H1 (cell line): ENCODE measurements at regions not wholly inside any gene's neighbourhood (a gene's known extent, or its start where the extent isn't known, plus 50 kb on each side); places are given as distances from the start of the nearest gene placed in this dataset.

Experiments
- CTCF ChIA-PET: fragments of 300-600 bp; sonication (Branson Sonifier 250); formaldehyde crosslinking; loops from one replicate; lab custom pipeline; 2021; ENCODE audit not compliant: partially characterized antibody; lab: Charles Lee
- POLR2A ChIA-PET: fragments of 300-600 bp; sonication (Branson Sonifier 250); formaldehyde crosslinking; loops from one replicate; lab custom pipeline; 2021; ENCODE audit warnings: inconsistent platforms; ENCODE audit not compliant: partially characterized antibody; lab: Charles Lee
- DNase-seq, 2 experiments: peaks; one replicate each; pipeline versions ENCODE4 v3.0.0 to v3.0.0-alpha.2; 2010 to 2022; ENCODE audit warnings: low spot score in 2 of 2, low read depth in 1 of 2, mixed read lengths in 1 of 2
- FAIRE-seq: peaks from 2 replicates; lab custom pipeline; 2011; peaks lifted over from hg19 to GRCh38; lab: Jason Lieb, UNC
- H2AFZ ChIP-seq: 2 replicates; pipeline ENCODE4 v1.8.1; 2012; ENCODE audit warnings: low read length, inconsistent platforms
- H2AK5ac ChIP-seq: 2 replicates; pipeline ENCODE4 v1.6.1; 2013; ENCODE audit warnings: low read depth, low read length
- H2BK120ac ChIP-seq: replicated peaks from 2 replicates; pipeline ENCODE3; 2013; ENCODE audit warnings: low read depth, low read length, inconsistent platforms
- H2BK12ac ChIP-seq: 2 replicates; pipeline ENCODE4 v1.6.1; 2013; ENCODE audit warnings: low read depth, low read length
- H2BK15ac ChIP-seq: 2 replicates; pipeline ENCODE4 v1.6.1; 2013; ENCODE audit warnings: low read length
- H2BK20ac ChIP-seq: 2 replicates; pipeline ENCODE4 v1.6.1; 2013; ENCODE audit warnings: low read length
- H2BK5ac ChIP-seq: 2 replicates; pipeline ENCODE4 v1.6.1; 2013; ENCODE audit warnings: low read depth, low read length
- H3K14ac ChIP-seq: 2 replicates; pipeline ENCODE4 v1.6.1; 2013; ENCODE audit warnings: inconsistent platforms; ENCODE audit not compliant: insufficient read length
- H3K18ac ChIP-seq: 2 replicates; pipeline ENCODE4 v1.6.1; 2013; ENCODE audit warnings: low read length; ENCODE audit errors: extremely low read depth
- H3K23ac ChIP-seq: 2 replicates; pipeline ENCODE4 v1.6.1; 2013; ENCODE audit warnings: inconsistent platforms; ENCODE audit not compliant: insufficient read length
- H3K23me2 ChIP-seq: 2 replicates; pipeline ENCODE4 v1.6.1; 2013; ENCODE audit warnings: low read depth, low read length
- H3K27ac ChIP-seq: 2 replicates; pipeline ENCODE4 v1.6.1; 2011; ENCODE audit warnings: low read depth, low read length, inconsistent platforms
- H3K27me3 ChIP-seq, 4 experiments: replicated peaks in 1 of 4; 1 replicate in 1 of 4; 2 replicates in 3 of 4; pipeline versions ENCODE4 v1.6.1 to v1.8.1; 2011 to 2013; ENCODE audit warnings: low read length in 3 of 4, mild to moderate bottlenecking in 3 of 4, inconsistent platforms in 2 of 4, mixed read lengths in 2 of 4, moderate library complexity in 1 of 4; ENCODE audit not compliant: control insufficient read depth in 3 of 4, insufficient read depth in 3 of 4; ENCODE audit errors: extremely low read depth in 1 of 4
- H3K36me3 ChIP-seq, 4 experiments: 2 replicates each; pipeline versions ENCODE4 v1.6.1 to v1.8.1; 2011 to 2013; ENCODE audit warnings: mild to moderate bottlenecking in 4 of 4, low read length in 3 of 4, moderate library complexity in 2 of 4, control low read depth in 1 of 4, inconsistent platforms in 1 of 4; ENCODE audit not compliant: insufficient read depth in 4 of 4, control insufficient read depth in 2 of 4
- H3K4ac ChIP-seq: replicated peaks from 2 replicates; pipeline ENCODE3; 2013; ENCODE audit warnings: low read length, low read depth, mixed read lengths, inconsistent platforms; ENCODE audit not compliant: insufficient read length
- H3K4me1 ChIP-seq, 4 experiments: replicated peaks in 1 of 4; 1 replicate in 1 of 4; 2 replicates in 3 of 4; pipeline versions ENCODE4 v1.6.1 to v1.8.1; 2011 to 2013; ENCODE audit warnings: low read length in 3 of 4, inconsistent platforms in 2 of 4, mixed read lengths in 1 of 4; ENCODE audit not compliant: insufficient read depth in 4 of 4, control insufficient read depth in 3 of 4
- H3K4me2 ChIP-seq, 2 experiments: 2 replicates each; pipeline versions ENCODE4 v1.6.1 to v1.8.1; 2011 to 2013; ENCODE audit warnings: low read depth in 2 of 2, low read length in 2 of 2, control low read depth in 1 of 2, inconsistent platforms in 1 of 2, mild to moderate bottlenecking in 1 of 2; ENCODE audit not compliant: insufficient read depth in 1 of 2
- H3K4me3 ChIP-seq, 4 experiments: fragments of 200-600, 300-600 bp in 1 of 4; sonication (generic), shearing (Covaris generic), sonication (Bioruptor Twin) in 1 of 4; 2 replicates each; pipeline versions ENCODE4 v1.5.1 to v1.8.1; 2011 to 2016; ENCODE audit warnings: low read length in 4 of 4, low read depth in 3 of 4, control low read depth in 2 of 4, inconsistent platforms in 2 of 4, mild to moderate bottlenecking in 2 of 4, mixed read lengths in 1 of 4, moderate library complexity in 1 of 4; ENCODE audit not compliant: insufficient read depth in 2 of 4; ENCODE audit errors: extremely low read depth in 1 of 4
- H3K56ac ChIP-seq: replicated peaks from 2 replicates; pipeline ENCODE3; 2013; ENCODE audit warnings: low read depth, mild to moderate bottlenecking, mixed read lengths, low read length, inconsistent platforms; ENCODE audit not compliant: insufficient read length
- H3K79me1 ChIP-seq: 2 replicates; pipeline ENCODE4 v1.6.1; 2013; ENCODE audit warnings: low read depth, low read length, control low read depth
- H3K79me2 ChIP-seq, 2 experiments: 2 replicates each; pipeline versions ENCODE4 v1.6.1 to v1.8.1; 2012 to 2013; ENCODE audit warnings: low read length in 2 of 2, mild to moderate bottlenecking in 2 of 2, inconsistent platforms in 1 of 2; ENCODE audit not compliant: insufficient read depth in 2 of 2, control insufficient read depth in 1 of 2
- H3K9ac ChIP-seq, 4 experiments: replicated peaks in 1 of 4; 1 replicate in 1 of 4; 2 replicates in 3 of 4; pipeline versions ENCODE4 v1.6.1 to v1.8.1; 2011 to 2013; ENCODE audit warnings: low read depth in 3 of 4, low read length in 3 of 4, control low read depth in 2 of 4, mild to moderate bottlenecking in 2 of 4, moderate library complexity in 2 of 4, inconsistent platforms in 1 of 4; ENCODE audit errors: extremely low read depth in 1 of 4
- H3K9me3 ChIP-seq, 2 experiments: 2 replicates each; pipeline versions ENCODE4 v1.6.1 to v1.8.1; 2012 to 2013; ENCODE audit warnings: mild to moderate bottlenecking in 2 of 2, moderate library complexity in 2 of 2, control low read depth in 1 of 2, inconsistent platforms in 1 of 2, low read depth in 1 of 2, low read length in 1 of 2, mixed read lengths in 1 of 2; ENCODE audit not compliant: insufficient read depth in 2 of 2
- H4K20me1 ChIP-seq, 2 experiments: replicated peaks in 1 of 2; 2 replicates each; pipeline versions ENCODE3 to v1.8.1; 2011 to 2013; ENCODE audit warnings: inconsistent platforms in 2 of 2, low read length in 2 of 2, mild to moderate bottlenecking in 1 of 2; ENCODE audit not compliant: insufficient read depth in 2 of 2, control insufficient read depth in 1 of 2
- H4K5ac ChIP-seq: 2 replicates; pipeline ENCODE4 v1.6.1; 2013; ENCODE audit warnings: low read length, low read depth, mixed read lengths, inconsistent platforms; ENCODE audit not compliant: insufficient read length
- H4K8ac ChIP-seq: 2 replicates; pipeline ENCODE4 v1.8.0; 2013; ENCODE audit warnings: mild to moderate bottlenecking, moderate library complexity, low read length, inconsistent platforms; ENCODE audit not compliant: insufficient read depth; ENCODE audit errors: extremely low read depth
- H4K91ac ChIP-seq: replicated peaks from 2 replicates; pipeline ENCODE3; 2013; ENCODE audit warnings: low read length, mixed read lengths, inconsistent platforms; ENCODE audit not compliant: insufficient read length
- SAP30 ChIP-seq: fragments of 300-600 bp; sonication (generic); IDR thresholded peaks from 2 replicates; pipeline ENCODE4 v1.7.1; 2012; ENCODE audit warnings: low read length, moderate library complexity, mild to moderate bottlenecking, inconsistent platforms; ENCODE audit not compliant: insufficient read depth, insufficient replicate concordance
- SP2 ChIP-seq: IDR thresholded peaks from 2 replicates; pipeline ENCODE4 v1.6.1; 2012; ENCODE audit warnings: mild to moderate bottlenecking, low read length, inconsistent platforms
- WGBS, 2 experiments: shearing (Covaris generic) in 1 of 2; methylation state at CpG; one replicate each; pipeline versions ENCODE4 v1.1.6 to v1.1.7; 2013 to 2015; ENCODE audit warnings: low lambda C conversion rate in 2 of 2, mixed read lengths in 2 of 2, inconsistent platforms in 1 of 2, low coverage in 1 of 2, missing lambda C conversion rate in 1 of 2; ENCODE audit not compliant: insufficient replicate concordance in 2 of 2, insufficient coverage in 1 of 2, insufficient read length in 1 of 2; ENCODE audit errors: extremely low coverage in 1 of 2, missing lambda C conversion rate in 1 of 2; 5-methylcytosine and 5-hydroxymethylcytosine counted together
- TF ChIP-seq, protein P1 (sequence below): IDR thresholded peaks from 2 replicates; pipeline ENCODE4 v1.6.1; 2011; ENCODE audit warnings: low read depth, mild to moderate bottlenecking, low read length; ENCODE audit not compliant: insufficient read depth

DNA sequence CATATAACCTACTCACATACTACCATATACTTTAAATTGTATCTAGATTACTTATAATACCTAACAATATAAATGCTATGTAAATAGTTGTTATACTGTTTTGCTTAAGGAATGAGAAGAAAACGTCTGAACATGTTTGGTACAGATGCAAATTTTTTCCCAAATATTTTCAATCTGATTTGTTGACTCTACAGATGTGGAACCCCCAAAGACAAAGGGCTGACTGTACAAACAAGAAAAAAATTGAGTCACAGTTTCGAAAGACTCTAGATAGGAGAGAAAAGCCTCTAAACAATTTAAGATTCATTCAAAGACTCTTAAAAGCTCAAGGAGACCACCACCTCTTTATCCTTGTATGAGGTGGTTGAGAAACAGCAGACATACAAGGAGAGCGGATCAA is 142.8 kb downstream of the SLC7A11 start:
- CTCF ChIA-PET, result interaction anchor here (0.6 to 3.5 kb wide), 2 partner anchors 10 to 559 kb away, joined by 3 to 20 read pairs; no protein-coding TSS in a partner anchor
- Histone ChIP-seq H2AK5ac (no peak overlapping the region), H3K36me3 (no peaks in the 10 kb centered on the region), H3K4me3 (no peak overlapping the region), H3K4ac (no peak overlapping the region), H3K4me1 (peaks cover 0 to 4% (median 0%) of the 10 kb centered on the region in 4 experiments; a peak in 1 of 7 replicates), H2BK120ac (no peak overlapping the region), H3K23me2 (no peaks in the 10 kb centered on the region), H4K8ac (no peak overlapping the region), H4K20me1 (no peaks in the 10 kb centered on the region), H3K14ac (no peak overlapping the region), H3K56ac (no peak overlapping the region), H2AFZ (no peak overlapping the region), H3K27ac (no peak overlapping the region), H2BK12ac (no peak overlapping the region), H3K9ac (no peak overlapping the region), H3K27me3 (no peaks in the 10 kb centered on the region), H4K5ac (no peak overlapping the region), H2BK20ac (no peak overlapping the region), H3K9me3 (no peaks in the 10 kb centered on the region), H3K79me2 (no peaks in the 10 kb centered on the region), H4K91ac (no peak overlapping the region), H2BK15ac (no peak overlapping the region), H3K23ac (no peak overlapping the region), H3K4me2 (no peak overlapping the region), H3K18ac (no peak overlapping the region), H2BK5ac (no peak overlapping the region), H3K79me1 (no peaks in the 10 kb centered on the region)
- POLR2A ChIA-PET, result no interaction called here
- 86% methylated on average over 3 of the region's 3 CpGs; no CpG with 5 or more reads in 1 of the 2 experiments for WGBS, 2 experiments
- no peak for DNase-seq
- no peak for FAIRE-seq
- TF ChIP-seq, protein P1, sequence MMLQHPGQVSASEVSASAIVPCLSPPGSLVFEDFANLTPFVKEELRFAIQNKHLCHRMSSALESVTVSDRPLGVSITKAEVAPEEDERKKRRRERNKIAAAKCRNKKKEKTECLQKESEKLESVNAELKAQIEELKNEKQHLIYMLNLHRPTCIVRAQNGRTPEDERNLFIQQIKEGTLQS, result no peak
- no peak for TF ChIP-seq SP2
- no peak for TF ChIP-seq SAP30
